CD4-positive, alpha-beta T cell (primary cell): ENCODE measurements at regions not wholly inside any gene's neighbourhood (a gene's known extent, or its start where the extent isn't known, plus 50 kb on each side); places are given as distances from the start of the nearest gene placed in this dataset.

Experiments
- ATAC-seq: fragments of 200-7000 bp; cut with Tn5 transposase; one replicate; pipeline ENCODE4 v1.10.0; 2022; ENCODE audit warnings: mild to moderate bottlenecking; ENCODE audit not compliant: poor library complexity
- CTCF ChIA-PET: fragments of 350-600 bp; sonication (Branson Sonifier 250); formaldehyde crosslinking; loops from one replicate; lab custom pipeline; 2021; ENCODE audit warnings: antibody characterized with exemption, inconsistent platforms; lab: Charles Lee
- POLR2A ChIA-PET: fragments of 350-600 bp; sonication (Branson Sonifier 250); formaldehyde crosslinking; loops from one replicate; lab custom pipeline; 2021; ENCODE audit warnings: antibody characterized with exemption, inconsistent platforms; lab: Charles Lee
- DNase-seq, 14 experiments: peaks; one replicate each; pipeline ENCODE4 v3.0.0-alpha.2; 2013 to 2020; ENCODE audit warnings: mixed read lengths in 2 of 14
- H3K27ac ChIP-seq, 2 donors: one replicate each; pipeline versions ENCODE4 v1.5.1 to v1.7.0; 2013; ENCODE audit warnings: low read length in 2 of 2, low read depth in 1 of 2, mild to moderate bottlenecking in 1 of 2
- H3K27me3 ChIP-seq, 2 experiments: 1 replicate in 1 of 2; 2 replicates in 1 of 2; pipeline versions ENCODE4 v1.6.1 to v1.7.0; 2013; ENCODE audit warnings: low read length in 2 of 2, control low read depth in 1 of 2, mild to moderate bottlenecking in 1 of 2, moderate library complexity in 1 of 2; ENCODE audit not compliant: insufficient read depth in 2 of 2, control insufficient read depth in 1 of 2
- H3K36me3 ChIP-seq: one replicate; pipeline ENCODE4 v1.6.1; 2013; ENCODE audit warnings: low read length, control low read depth; ENCODE audit not compliant: insufficient read depth
- H3K4me1 ChIP-seq: one replicate; pipeline ENCODE4 v1.6.1; 2013; ENCODE audit warnings: low read length, control low read depth; ENCODE audit not compliant: insufficient read depth
- H3K4me3 ChIP-seq: one replicate; pipeline ENCODE4 v1.5.1; 2013; ENCODE audit warnings: mild to moderate bottlenecking, low read length, moderate library complexity
- H3K9me3 ChIP-seq, 2 experiments: 1 replicate in 1 of 2; 2 replicates in 1 of 2; pipeline versions ENCODE4 v1.6.1 to v1.7.0; 2013; ENCODE audit warnings: low read length in 2 of 2, mild to moderate bottlenecking in 2 of 2, control low read depth in 1 of 2, moderate library complexity in 1 of 2; ENCODE audit not compliant: control insufficient read depth in 1 of 2, insufficient read depth in 1 of 2
- H3K27ac Mint-ChIP-seq: one replicate; pipeline ENCODE4 v1.8.0; 2020; ENCODE audit warnings: mixed read lengths
- H3K27me3 Mint-ChIP-seq: one replicate; pipeline ENCODE4 v1.8.0; 2021; ENCODE audit warnings: mixed read lengths
- H3K36me3 Mint-ChIP-seq: one replicate; pipeline ENCODE4 v1.8.0; 2021; ENCODE audit warnings: low read depth, mixed read lengths
- H3K4me1 Mint-ChIP-seq: one replicate; pipeline ENCODE4 v1.8.0; 2021; ENCODE audit warnings: low read depth, mixed read lengths
- H3K4me3 Mint-ChIP-seq: one replicate; pipeline ENCODE4 v1.8.0; 2020; ENCODE audit warnings: mild to moderate bottlenecking, mixed read lengths
- H3K9me3 Mint-ChIP-seq: one replicate; pipeline ENCODE4 v1.8.0; 2020; ENCODE audit warnings: mixed read lengths
- CTCF ChIP-seq: fragments of 200-600 bp; IDR thresholded peaks from one replicate; pipeline ENCODE4 v1.8.0; 2022; ENCODE audit warnings: antibody characterized with exemption, mild to moderate bottlenecking
- intact Hi-C, 2 experiments: fragments of 100-400 bp; cut with DNase I in 1 of 2; cut with micrococcal nuclease in 1 of 2; formaldehyde crosslinking; loops; one replicate each; pipeline versions ENCODE4 v1.15.1 to v1.9.0; 2023 to 2025; cut with DNase I, micrococcal nuclease

- no peaks in the 10 kb centered on the region for H3K36me3 Mint-ChIP-seq
- POLR2A ChIA-PET, result no interaction called here
- H3K4me3 Mint-ChIP-seq, result no peak overlapping the region
- CTCF ChIA-PET, result no interaction called here
- Histone ChIP-seq H3K27ac (no peak overlapping the region), H3K4me3 (no peak overlapping the region), H3K9me3 (peaks cover 15 to 16% of the 10 kb centered on the region in 2 experiments), H3K36me3 (no peaks in the 10 kb centered on the region), H3K27me3 (no peaks in the 10 kb centered on the region), H3K4me1 (no peaks in the 10 kb centered on the region)
- peaks cover under 1% of the 10 kb centered on the region for H3K4me1 Mint-ChIP-seq
- no peak overlapping the region for H3K27ac Mint-ChIP-seq
- peaks cover 16% of the 10 kb centered on the region for H3K9me3 Mint-ChIP-seq
- ATAC-seq (no peak), DNase-seq (no peak)
- no peak for TF ChIP-seq CTCF
- H3K27me3 Mint-ChIP-seq, result no peaks in the 10 kb centered on the region
- intact Hi-C loops, result no loop called here
Measured at GRCh38 chr4:22573198-22573597, 57.3 kb upstream of the ADGRA3 start.

DNA sequence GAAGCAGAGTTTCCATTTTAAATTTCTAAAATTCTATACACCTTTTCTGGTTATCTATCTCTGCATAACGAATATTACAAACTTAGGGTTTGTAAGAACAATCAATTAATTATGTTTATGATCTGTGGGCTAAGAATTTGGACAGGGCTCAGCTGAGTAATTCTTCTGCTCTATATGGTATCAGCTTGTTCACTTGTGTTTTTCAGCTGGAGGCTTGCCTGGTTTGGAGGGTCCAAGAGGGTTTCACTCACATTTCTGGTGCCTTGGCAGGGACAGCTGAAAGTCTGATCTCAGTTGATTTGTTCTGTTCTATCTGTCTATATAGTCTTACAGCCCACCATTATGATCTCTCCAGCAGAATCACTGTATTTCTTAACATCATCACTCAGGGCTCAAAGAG, 57.8 kb upstream of the ADGRA3 start:
- ATAC-seq, result no peak
- no peak for TF ChIP-seq CTCF
- Histone ChIP-seq H3K27ac (no peak overlapping the region), H3K4me1 (no peaks in the 10 kb centered on the region), H3K36me3 (no peaks in the 10 kb centered on the region), H3K9me3 (peaks cover 15 to 16% of the 10 kb centered on the region in 2 experiments), H3K27me3 (no peaks in the 10 kb centered on the region), H3K4me3 (no peak overlapping the region)
- H3K36me3 Mint-ChIP-seq, result no peaks in the 10 kb centered on the region
- no peak overlapping the region for H3K27ac Mint-ChIP-seq
- no peak overlapping the region for H3K4me3 Mint-ChIP-seq
- ChIA-PET CTCF (no interaction called here), POLR2A (no interaction called here)
- H3K9me3 Mint-ChIP-seq, result peaks cover 16% of the 10 kb centered on the region
- no peak for DNase-seq
- intact Hi-C loops, result no loop called here
- H3K27me3 Mint-ChIP-seq, result no peaks in the 10 kb centered on the region
- peaks cover 5% of the 10 kb centered on the region for H3K4me1 Mint-ChIP-seq

GRCh38 chr4:22574424-22574823, 58.6 kb upstream of the ADGRA3 start:
- no peak for TF ChIP-seq CTCF
- no peak overlapping the region for H3K27ac ChIP-seq
- peaks cover 13 to 16% of the 10 kb centered on the region in 2 experiments for H3K9me3 ChIP-seq
- no peak overlapping the region for H3K27ac Mint-ChIP-seq
- H3K4me3 ChIP-seq, result no peak overlapping the region
- intact Hi-C loops, result no loop called here
- H3K36me3 Mint-ChIP-seq, result no peaks in the 10 kb centered on the region
- ATAC-seq, result no peak
- no peaks in the 10 kb centered on the region for H3K27me3 ChIP-seq
- DNase-seq, result no peak
- ChIA-PET CTCF (no interaction called here), POLR2A (no interaction called here)
- no peaks in the 10 kb centered on the region for H3K36me3 ChIP-seq
- H3K27me3 Mint-ChIP-seq, result no peaks in the 10 kb centered on the region
- H3K4me1 ChIP-seq, result no peaks in the 10 kb centered on the region
- H3K4me3 Mint-ChIP-seq, result no peak overlapping the region
- peaks cover 5% of the 10 kb centered on the region for H3K4me1 Mint-ChIP-seq
- peaks cover 14% of the 10 kb centered on the region for H3K9me3 Mint-ChIP-seq
